Activated effector memory CD4-positive, alpha-beta T cell treated with anti-CD3 and anti-CD28 coated beads, Interleukin-2, amount 50 U/mL, for 16 hours (primary cell): ENCODE measurements at regions not wholly inside any gene's neighbourhood (a gene's known extent, or its start where the extent isn't known, plus 50 kb on each side); places are given as distances from the start of the nearest gene placed in this dataset.

Source experiments
- DNase-seq: peaks from one replicate; pipeline ENCODE4 v3.0.0-alpha.2; 2020

GRCh38 chr2:2985020-2985419 is 392.6 kb downstream of the EIPR1 start:
- DNase-seq = no peak

DNA sequence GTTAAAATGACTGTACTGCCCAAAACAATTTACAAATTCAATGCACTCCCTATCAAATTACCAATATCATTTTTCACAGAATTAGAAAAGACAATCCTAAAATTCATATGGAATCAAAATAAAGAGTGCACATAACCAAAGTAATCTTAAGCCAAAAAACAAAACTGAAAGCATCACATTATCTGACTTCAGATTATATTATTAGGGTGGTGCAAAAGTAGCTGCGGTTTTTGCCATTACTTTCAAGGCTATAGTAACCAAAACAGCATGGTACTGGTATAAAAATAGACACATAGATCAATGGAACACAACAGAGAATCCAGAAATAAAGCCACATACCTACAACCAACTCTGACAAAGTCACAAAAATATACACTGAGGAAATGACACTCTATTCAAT is 396.6 kb downstream of the EIPR1 start:
- no peak for DNase-seq

DNA sequence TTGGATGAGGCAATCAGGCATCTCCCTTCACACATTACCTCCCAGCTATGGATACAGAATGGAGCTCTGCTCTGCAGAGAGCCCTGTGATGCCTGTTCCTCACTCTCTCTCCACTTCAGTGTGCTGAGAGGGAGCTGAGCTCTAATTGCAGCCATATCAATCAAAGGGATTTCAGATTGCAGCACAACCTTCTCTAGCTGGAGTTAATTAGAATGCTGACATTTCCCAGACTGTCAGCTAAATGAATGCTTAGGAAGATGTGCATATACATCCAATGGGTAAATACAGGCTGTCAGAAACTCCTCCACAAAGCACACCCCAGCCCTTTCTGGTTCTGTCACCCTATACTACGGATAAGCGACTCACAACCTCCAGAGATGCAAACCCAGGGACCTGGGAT is 402.6 kb downstream of the EIPR1 start:
- no peak for DNase-seq

DNA sequence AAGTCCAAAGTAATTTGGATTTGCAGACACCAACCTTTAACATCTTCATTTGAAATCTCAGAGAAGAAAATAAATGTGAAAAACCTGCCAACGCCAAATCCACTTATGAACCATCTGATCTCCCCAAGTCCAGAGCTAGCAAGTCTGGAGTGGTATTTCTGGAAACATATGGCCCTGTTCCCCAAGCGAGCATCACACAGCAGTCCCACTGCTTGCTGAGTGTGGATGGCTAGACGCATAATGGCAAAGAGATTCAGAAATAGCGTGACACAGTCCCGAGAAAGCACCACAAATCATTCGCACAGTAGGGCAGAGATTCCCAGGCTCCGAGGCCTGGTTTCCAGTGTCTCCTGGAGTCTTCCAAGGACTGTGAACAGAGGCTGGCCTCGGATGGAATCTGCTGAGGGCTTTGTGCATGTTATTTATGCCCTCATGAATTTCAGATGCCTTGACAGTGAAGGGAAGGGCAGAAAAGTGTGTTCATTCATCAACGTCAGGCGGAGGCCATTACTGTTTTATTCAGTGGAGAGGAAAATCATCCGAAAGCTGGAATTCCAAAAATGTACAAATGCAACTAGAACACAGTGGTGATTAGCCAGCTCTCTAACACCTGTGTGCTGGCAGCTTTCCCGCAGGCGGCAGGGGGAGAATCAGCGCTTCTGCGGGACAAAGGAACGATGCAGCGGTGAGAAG is 417.0 kb downstream of the EIPR1 start:
- DNase-seq = no peak

DNA sequence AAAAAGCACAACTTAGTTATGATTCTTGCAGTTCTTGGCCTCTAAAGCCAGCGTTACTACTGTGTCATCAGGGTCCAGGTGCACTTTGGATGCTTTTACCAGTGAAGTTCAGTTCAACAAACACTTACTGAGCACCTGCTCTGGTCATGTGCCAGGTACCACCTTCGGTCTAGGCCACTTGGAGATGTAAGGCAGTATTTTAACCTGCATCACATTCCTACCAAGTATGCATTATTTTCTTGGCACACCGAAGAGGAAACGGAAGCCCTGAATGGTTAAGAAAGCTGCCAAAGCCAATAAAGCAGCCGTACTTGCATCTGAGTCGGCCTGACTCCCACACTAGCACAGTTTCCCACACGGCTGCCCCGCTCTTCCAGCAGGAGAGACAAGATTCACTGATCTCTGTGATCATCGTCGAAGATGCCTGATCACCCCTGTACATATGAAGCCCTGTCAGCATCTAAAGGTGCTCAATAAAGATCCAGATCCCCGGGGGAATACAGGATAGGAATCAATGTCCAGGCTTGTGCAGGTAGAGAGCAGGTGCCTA is 427.1 kb downstream of the EIPR1 start:
- DNase-seq = no peak

DNA sequence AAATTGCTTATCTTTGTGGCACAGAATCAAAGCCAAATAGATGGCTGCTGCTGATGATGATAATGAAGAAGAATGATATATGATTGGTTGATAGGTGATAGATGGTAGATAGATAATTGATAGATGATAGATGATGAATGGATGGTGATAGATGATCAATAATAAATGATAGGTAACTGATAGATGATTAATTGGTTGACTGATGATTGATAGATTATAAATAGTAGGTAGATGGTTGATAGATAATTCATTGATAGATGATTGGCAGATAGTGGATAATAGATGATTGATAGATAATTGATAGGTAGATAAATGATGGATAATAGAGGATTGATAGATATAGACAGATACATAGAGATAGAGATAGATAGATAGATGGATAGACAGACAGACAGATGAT is 430.2 kb downstream of the EIPR1 start:
- DNase-seq = no peak

GRCh38 chr2:2942906-2943305 is 434.7 kb downstream of the EIPR1 start:
- DNase-seq = no peak

DNA sequence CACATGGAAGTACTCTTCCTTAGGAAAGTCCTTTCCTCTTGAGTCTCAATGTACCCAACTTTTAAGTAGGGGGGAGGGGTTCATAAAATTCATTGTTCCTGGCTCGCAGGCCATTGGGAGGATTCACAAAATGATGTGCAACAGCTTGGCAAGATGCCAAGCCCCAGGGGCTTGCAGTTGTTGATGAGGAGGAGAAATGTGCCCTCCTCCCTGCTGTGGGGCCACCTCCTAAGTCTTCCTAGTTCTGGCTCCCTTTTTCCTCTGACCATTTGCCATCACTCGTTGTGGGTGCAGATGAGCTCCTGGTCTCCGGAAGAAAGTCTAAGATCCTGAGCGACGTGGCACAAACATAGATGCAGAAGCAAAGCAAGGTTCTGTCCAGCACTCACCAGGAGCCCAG is 435.4 kb downstream of the EIPR1 start:
- no peak for DNase-seq

- no peak for DNase-seq
Measured at GRCh38 chr2:2941205-2941604, 436.4 kb downstream of the EIPR1 start.

- DNase-seq = no peak
Measured at GRCh38 chr2:2940702-2941101, 436.9 kb downstream of the EIPR1 start.

DNA sequence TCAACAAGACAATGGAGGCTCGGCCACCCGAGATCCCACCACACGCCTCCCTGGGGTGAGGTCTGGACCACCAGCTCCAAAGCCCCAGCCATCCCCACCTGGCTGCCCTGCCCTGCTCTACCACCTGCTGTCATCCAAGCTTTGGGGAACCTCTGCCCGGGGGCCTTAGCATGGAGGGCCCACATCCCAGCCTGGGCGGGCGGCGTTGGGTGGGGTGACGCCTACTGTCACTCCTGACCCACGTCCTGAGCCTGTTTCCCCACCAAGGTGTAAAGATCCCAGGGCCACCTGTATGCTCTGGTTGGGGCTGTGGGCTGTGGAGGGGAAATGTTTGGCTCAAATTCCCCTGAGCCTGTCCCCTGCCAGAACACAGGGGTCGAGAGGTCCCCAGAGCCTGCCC is 437.6 kb downstream of the EIPR1 start:
- no peak for DNase-seq

GRCh38 chr2:2939078-2939795 is 438.4 kb downstream of the EIPR1 start:
- no peak for DNase-seq

DNA sequence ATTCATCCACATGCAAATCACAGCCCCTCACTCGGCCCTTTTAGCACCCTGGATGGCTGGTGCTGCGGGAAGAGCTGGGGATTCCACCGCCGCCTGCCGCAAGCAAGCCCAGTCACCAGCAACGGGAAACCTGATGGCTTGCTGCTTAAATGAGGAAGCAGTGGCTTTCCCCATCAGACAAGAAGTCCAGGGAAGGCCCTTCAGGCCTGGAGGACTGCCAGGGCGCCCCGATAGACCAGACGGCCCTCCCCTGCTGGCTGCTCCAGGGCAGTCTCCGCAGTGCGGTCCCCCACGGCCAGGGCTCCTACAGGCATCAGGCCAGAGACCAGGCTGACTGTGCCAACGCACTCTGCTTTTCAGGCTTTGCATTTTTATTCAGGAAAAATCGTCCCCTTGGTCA is 439.1 kb downstream of the EIPR1 start:
- no peak for DNase-seq

- no peak for DNase-seq
Measured at GRCh38 chr2:2935445-2936149, 442.0 kb downstream of the EIPR1 start.

DNA sequence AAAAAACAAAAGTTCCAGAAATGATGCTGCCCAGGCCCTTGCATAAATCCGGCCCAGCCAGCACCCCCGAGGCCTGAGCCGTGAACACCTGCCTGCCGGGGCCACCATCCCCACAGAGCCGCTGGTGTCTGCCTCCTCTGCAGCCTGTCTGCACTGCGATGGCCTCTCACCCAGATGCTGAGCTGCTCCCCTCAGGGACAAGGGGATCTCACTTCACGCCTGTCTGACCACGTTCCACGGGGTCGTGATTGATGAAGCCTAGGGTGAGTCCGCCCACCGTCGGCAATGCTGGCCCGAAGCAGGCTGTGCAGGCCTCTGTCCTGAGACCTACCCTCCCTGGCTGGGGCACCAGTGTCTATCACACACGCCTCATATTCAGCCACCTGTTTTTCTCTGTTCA is 444.2 kb downstream of the EIPR1 start:
- DNase-seq = no peak

GRCh38 chr2:2932692-2933305 is 444.8 kb downstream of the EIPR1 start:
- no peak for DNase-seq

GRCh38 chr2:2932189-2932588 is 445.4 kb downstream of the EIPR1 start:
- no peak for DNase-seq

DNA sequence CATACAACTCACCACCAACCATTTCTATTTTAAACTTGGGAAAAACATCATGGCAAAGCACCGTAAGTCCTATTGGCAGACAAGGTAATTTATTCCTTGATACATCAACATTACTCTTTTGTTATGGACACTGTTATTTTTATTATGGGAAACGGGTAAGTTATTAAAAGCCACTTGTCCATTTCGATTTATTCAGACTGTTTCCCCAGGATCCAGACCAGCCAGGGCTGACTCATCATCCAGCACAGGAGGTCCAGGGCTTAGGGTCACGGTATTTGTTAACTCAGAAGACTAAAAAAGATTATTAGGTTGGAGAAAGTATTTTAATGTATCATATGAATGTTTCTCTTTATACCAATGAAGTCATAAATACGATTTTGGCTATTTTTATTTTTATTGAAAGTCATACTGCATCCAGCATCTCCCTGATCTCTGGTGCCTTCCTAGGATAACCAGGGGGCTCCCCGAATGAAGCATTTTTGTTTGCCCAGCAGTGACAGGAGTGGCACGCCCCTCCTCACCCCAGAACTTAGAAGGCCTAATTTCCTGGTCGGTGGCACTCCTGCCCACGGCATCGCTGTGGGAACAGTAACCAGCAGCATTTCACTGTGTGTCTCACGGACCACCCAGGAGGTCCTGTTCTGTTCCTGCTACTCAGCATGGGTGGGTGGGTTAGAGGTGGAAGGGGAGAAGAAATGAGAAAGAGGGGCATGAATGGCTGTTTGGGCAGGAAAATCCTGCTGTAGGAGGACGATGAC is 446.1 kb downstream of the EIPR1 start:
- DNase-seq = no peak

DNA sequence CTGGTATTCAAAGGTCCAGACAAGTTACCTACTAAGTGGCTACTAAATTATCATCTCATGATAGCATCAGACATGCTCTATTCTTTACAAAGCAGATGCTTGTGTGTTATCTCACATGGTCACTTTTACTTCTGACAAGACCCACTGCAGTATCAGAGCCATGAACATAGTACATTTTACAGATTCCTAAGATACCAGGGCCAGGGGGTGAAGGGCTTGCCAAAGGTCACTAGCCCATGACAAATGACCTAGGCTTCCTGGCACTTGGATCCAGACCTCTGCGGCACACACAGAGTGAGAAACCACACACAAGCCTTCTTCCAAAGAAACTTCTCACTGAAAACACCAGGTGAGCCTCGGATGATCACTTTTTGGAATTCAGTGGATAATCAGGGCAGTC is 446.8 kb downstream of the EIPR1 start:
- DNase-seq = no peak

DNA sequence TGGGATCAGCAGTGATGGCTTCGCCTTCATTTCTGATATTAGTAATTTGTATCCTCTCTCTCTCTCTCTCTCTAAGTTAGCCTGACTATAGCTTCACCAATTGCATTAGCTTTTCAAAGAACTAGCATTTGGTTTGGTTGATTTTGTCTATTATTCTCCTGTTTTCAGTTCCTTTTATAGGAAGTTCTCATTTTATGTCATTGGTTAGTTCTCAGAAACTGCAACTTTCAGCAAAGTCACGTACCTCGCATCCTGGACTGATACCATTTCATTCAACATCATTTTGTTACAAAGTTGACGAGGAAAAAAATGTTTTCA is 450.8 kb downstream of the EIPR1 start:
- DNase-seq = no peak

DNA sequence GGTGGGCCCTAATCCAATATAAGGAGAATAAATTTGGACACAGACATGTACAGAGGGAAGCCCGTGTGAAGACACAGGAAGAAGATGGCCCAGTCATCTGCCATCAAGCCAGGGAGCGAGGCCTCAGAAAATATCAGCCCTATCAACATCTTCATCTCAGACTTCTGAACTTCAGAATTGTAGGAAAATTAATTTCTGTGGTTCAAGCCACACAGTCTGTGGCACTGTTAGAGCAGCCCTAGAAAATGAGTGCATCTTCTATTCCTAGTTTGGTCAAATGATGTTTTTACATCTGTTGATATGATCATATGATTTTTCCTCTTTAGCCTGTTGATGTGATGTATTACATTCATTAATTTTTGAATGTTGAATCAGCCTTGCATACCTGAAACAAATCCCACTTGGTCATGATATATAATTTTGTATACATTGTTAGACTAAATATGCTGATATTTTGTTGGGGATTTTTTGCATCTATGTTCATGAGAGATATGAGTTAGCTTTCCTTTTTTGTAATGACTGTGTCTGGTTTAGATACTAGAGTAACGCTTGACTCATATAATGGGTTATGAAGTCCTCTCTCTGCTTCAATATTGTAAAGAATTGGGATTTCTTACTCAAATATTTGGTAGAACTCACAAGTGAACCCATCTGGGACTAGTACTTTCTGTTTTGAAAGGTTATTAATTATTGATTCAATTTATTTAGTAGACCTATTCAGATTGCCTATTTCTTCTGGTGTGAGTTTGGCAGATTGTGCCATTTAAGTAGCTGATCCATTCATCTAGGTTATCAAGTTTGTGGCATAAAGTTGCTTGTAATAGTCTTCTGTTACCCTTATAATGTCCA is 451.4 kb downstream of the EIPR1 start:
- no peak for DNase-seq

DNA sequence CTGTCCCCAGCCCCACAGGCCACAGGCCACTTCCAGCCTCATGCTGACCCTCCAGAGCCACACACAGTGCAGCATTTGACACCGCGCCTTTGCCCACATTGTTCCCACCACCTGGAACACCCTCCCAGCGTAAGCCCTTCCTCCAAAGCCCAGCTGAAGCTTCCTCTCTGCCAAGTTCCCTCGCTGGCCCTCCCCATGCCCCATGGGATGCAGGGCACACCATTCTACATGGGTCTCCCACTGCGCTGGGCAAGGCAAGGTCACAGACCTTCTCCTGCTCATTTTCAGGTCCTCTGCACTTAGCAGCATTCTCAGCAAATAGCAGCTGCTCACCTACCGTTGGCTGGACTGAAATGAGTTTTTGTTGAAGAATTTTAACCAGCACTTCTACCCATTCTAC is 455.5 kb downstream of the EIPR1 start:
- no peak for DNase-seq
